ENCODE measurements at regions not wholly inside any gene's neighbourhood (a gene's known extent, or its start where the extent isn't known, plus 50 kb on each side); places are given as distances from the start of the nearest gene placed in this dataset.

- no peaks in the 10 kb centered on the region for H3K79me2 ChIP-seq (replicated peaks; ENCODE audit: insufficient read depth, low read length)
- H3F3A ChIP-seq (ENCODE audit: insufficient read depth, low read length, poor library complexity, severe bottlenecking): no peaks in the 10 kb centered on the region
- H4K20me1 ChIP-seq (ENCODE audit: insufficient read depth): no peaks in the 10 kb centered on the region
- H2AFZ ChIP-seq (ENCODE audit: low read depth, low read length): no peak overlapping the region
- no peaks in the 10 kb centered on the region for H3K9me2 ChIP-seq (ENCODE audit: insufficient read depth, low read length)
- no peak overlapping the region for H3K4me2 ChIP-seq (ENCODE audit: low read length)
- no peaks in the 10 kb centered on the region for H3K36me3 ChIP-seq (ENCODE audit: insufficient read depth, low read length)
- TF ChIP-seq POLR2AphosphoS5 (IDR thresholded peaks at IDR 0.05) (no peak), EZH2 (IDR thresholded peaks at IDR 0.05; ENCODE audit: borderline replicate concordance, insufficient read depth, low read length, poor library complexity, severe bottlenecking) (no peak), TAF1 (IDR thresholded peaks at IDR 0.05; ENCODE audit: low read depth) (no peak), CTCF (IDR thresholded peaks at IDR 0.05; ENCODE audit: poor library complexity, severe bottlenecking) (no peak), SMC3 (conservative IDR thresholded peaks at IDR 0.05; ENCODE audit: poor library complexity) (no peak), EP300 (conservative IDR thresholded peaks at IDR 0.05; ENCODE audit: poor library complexity, severe bottlenecking) (no peak), RAD21 (conservative IDR thresholded peaks at IDR 0.05) (no peak), MXI1 (conservative IDR thresholded peaks at IDR 0.05; ENCODE audit: poor library complexity, severe bottlenecking) (no peak)
- TF ChIP-seq, protein P1, sequence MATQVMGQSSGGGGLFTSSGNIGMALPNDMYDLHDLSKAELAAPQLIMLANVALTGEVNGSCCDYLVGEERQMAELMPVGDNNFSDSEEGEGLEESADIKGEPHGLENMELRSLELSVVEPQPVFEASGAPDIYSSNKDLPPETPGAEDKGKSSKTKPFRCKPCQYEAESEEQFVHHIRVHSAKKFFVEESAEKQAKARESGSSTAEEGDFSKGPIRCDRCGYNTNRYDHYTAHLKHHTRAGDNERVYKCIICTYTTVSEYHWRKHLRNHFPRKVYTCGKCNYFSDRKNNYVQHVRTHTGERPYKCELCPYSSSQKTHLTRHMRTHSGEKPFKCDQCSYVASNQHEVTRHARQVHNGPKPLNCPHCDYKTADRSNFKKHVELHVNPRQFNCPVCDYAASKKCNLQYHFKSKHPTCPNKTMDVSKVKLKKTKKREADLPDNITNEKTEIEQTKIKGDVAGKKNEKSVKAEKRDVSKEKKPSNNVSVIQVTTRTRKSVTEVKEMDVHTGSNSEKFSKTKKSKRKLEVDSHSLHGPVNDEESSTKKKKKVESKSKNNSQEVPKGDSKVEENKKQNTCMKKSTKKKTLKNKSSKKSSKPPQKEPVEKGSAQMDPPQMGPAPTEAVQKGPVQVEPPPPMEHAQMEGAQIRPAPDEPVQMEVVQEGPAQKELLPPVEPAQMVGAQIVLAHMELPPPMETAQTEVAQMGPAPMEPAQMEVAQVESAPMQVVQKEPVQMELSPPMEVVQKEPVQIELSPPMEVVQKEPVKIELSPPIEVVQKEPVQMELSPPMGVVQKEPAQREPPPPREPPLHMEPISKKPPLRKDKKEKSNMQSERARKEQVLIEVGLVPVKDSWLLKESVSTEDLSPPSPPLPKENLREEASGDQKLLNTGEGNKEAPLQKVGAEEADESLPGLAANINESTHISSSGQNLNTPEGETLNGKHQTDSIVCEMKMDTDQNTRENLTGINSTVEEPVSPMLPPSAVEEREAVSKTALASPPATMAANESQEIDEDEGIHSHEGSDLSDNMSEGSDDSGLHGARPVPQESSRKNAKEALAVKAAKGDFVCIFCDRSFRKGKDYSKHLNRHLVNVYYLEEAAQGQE (IDR thresholded peaks at IDR 0.05; ENCODE audit: borderline replicate concordance): no peak
- H3K27ac ChIP-seq (ENCODE audit: low read length): no peak overlapping the region
- H3K27me3 ChIP-seq (ENCODE audit: insufficient read depth, low read depth, low read length): no peaks in the 10 kb centered on the region
- no peak overlapping the region for H3K4me3 ChIP-seq (ENCODE audit: low read length)
- no peak overlapping the region for H3K9ac ChIP-seq (ENCODE audit: low read length)
- no peaks in the 10 kb centered on the region for H3K9me3 ChIP-seq (ENCODE audit: low read length)
Measured at GRCh38 chr1:228804640-228805413, 69.5 kb downstream of the RHOU start.

DNA sequence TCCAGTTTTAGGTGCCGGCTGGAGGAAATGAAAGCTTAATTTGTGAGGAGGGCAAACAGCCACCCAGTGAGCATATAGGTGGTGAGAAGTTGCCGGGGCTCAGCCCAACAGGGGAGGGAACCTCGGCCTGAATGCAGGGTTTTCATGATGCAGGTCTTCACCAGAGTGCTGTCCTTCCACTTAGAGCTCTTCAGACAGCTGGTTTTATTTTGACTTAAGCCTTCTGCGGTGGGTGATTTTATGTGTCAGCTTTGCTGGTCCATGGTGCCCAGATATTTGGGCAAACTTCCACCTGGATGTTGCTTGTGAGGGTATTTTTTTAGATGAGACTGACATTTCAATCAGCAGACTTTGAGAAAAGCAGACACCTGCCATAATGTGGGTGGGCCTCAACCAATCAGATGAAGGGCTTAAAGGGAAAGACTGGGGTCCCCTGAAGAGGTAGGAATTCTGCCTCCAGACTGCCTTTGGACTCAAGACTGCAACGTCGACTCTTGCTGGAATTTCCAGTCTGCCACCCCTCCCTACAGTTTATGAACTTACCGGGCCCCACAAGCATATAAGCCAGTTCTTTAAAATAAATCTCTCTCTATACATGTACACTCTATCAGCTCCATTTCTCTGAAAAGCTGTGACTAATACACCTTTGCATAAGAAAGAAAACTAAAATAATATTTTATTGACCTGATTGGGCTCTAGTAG lies 72.8 kb downstream of the RHOU start:
- Histone ChIP-seq H3K9me3 (ENCODE audit: low read length) (no peaks in the 10 kb centered on the region), H3K9ac (ENCODE audit: low read length) (no peak overlapping the region), H2AFZ (ENCODE audit: low read depth, low read length) (no peak overlapping the region), H3K27me3 (ENCODE audit: insufficient read depth, low read depth, low read length) (no peaks in the 10 kb centered on the region), H3K4me3 (ENCODE audit: low read length) (no peak overlapping the region), H3K27ac (ENCODE audit: low read length) (no peak overlapping the region), H3F3A (ENCODE audit: insufficient read depth, low read length, poor library complexity, severe bottlenecking) (no peaks in the 10 kb centered on the region), H3K4me2 (ENCODE audit: low read length) (no peak overlapping the region), H4K20me1 (ENCODE audit: insufficient read depth) (no peaks in the 10 kb centered on the region), H3K79me2 (replicated peaks; ENCODE audit: insufficient read depth, low read length) (no peaks in the 10 kb centered on the region), H3K36me3 (ENCODE audit: insufficient read depth, low read length) (no peaks in the 10 kb centered on the region), H3K9me2 (ENCODE audit: insufficient read depth, low read length) (no peaks in the 10 kb centered on the region)
- TF ChIP-seq TAF1 (IDR thresholded peaks at IDR 0.05; ENCODE audit: low read depth): no peak
- no peak for TF ChIP-seq MXI1 (conservative IDR thresholded peaks at IDR 0.05; ENCODE audit: poor library complexity, severe bottlenecking)
- TF ChIP-seq CTCF (IDR thresholded peaks at IDR 0.05; ENCODE audit: poor library complexity, severe bottlenecking): no peak
- TF ChIP-seq RAD21 (conservative IDR thresholded peaks at IDR 0.05): no peak
- TF ChIP-seq SMC3 (conservative IDR thresholded peaks at IDR 0.05; ENCODE audit: poor library complexity): no peak
- TF ChIP-seq EZH2 (IDR thresholded peaks at IDR 0.05; ENCODE audit: borderline replicate concordance, insufficient read depth, low read length, poor library complexity, severe bottlenecking): no peak
- TF ChIP-seq POLR2AphosphoS5 (IDR thresholded peaks at IDR 0.05): no peak
- TF ChIP-seq, protein P1 (IDR thresholded peaks at IDR 0.05; ENCODE audit: borderline replicate concordance): no peak
- no peak for TF ChIP-seq EP300 (conservative IDR thresholded peaks at IDR 0.05; ENCODE audit: poor library complexity, severe bottlenecking)
